Gastroesophageal sphincter (tissue), 4 donors: ENCODE measurements at regions not wholly inside any gene's neighbourhood (a gene's known extent, or its start where the extent isn't known, plus 50 kb on each side); places are given as distances from the start of the nearest gene placed in this dataset.

Experiments
- ATAC-seq: fragments of 150-250 bp; one replicate; pipeline ENCODE4 v1.9.1; 2016; ENCODE audit warnings: mild to moderate bottlenecking, moderate library complexity
- H3K27ac ChIP-seq, 4 donors: fragments of 200-600 bp; sonication (generic) in 3 of 4; 1 replicate in 3 of 4; 2 replicates in 1 of 4; pipeline ENCODE4 v1.5.1; 2016 to 2019
- H3K27me3 ChIP-seq: fragments of 200-600 bp; sonication (generic); one replicate; pipeline ENCODE4 v1.5.1; 2019
- H3K36me3 ChIP-seq, 2 donors: fragments of 200-600 bp; sonication (generic); one replicate each; pipeline ENCODE4 v1.5.1; 2019; ENCODE audit warnings: control low read depth in 1 of 2
- H3K4me1 ChIP-seq, 3 donors: fragments of 200-600 bp; sonication (generic); 1 replicate in 2 of 3; 2 replicates in 1 of 3; pipeline ENCODE4 v1.5.1; 2016 to 2019; ENCODE audit warnings: control low read depth in 2 of 3
- H3K4me3 ChIP-seq, 2 donors: fragments of 200-600 bp; sonication (generic); one replicate each; pipeline ENCODE4 v1.5.1; 2019; ENCODE audit warnings: mild to moderate bottlenecking in 1 of 2, moderate library complexity in 1 of 2
- H3K9me3 ChIP-seq, 3 donors: fragments of 200-600 bp; sonication (generic); one replicate each; pipeline ENCODE4 v1.5.1; 2017 to 2019; ENCODE audit warnings: control low read depth in 2 of 3
- EP300 ChIP-seq: sonication (generic); formaldehyde crosslinking; IDR thresholded peaks from one replicate; pipeline ENCODE4 v1.6.1; 2017; ENCODE audit warnings: antibody characterized with exemption, mild to moderate bottlenecking
- POLR2A ChIP-seq, 2 donors: fragments of 450-650 bp; IDR thresholded peaks; one replicate each; pipeline ENCODE4 v1.6.1; 2017; ENCODE audit warnings: antibody characterized with exemption in 2 of 2, mild to moderate bottlenecking in 2 of 2, moderate library complexity in 1 of 2
- POLR2AphosphoS5 ChIP-seq: sonication (generic); formaldehyde crosslinking; IDR thresholded peaks from one replicate; pipeline ENCODE4 v1.6.1; 2017; ENCODE audit warnings: antibody characterized with exemption
- WGBS, 2 donors: methylation state at CpG; one replicate each; pipeline ENCODE4 v1.1.5; 2018; ENCODE audit warnings: low coverage in 1 of 2; 5-methylcytosine and 5-hydroxymethylcytosine counted together
- TF ChIP-seq, protein P1 (sequence below), 4 experiments: fragments of 200-600 bp in 2 of 4; fragments of 450-650 bp in 2 of 4; sonication (generic) in 1 of 4; IDR thresholded peaks; one replicate each; pipeline ENCODE4 v1.5.1; 2017 to 2019; ENCODE audit warnings: antibody characterized with exemption in 4 of 4, mild to moderate bottlenecking in 2 of 4, moderate library complexity in 2 of 4

- WGBS, 2 donors, result 96 to 100% methylated on average over 1 to 4 of the region's 5 CpGs
- no peak overlapping the region for H3K4me3 ChIP-seq
- H3K36me3 ChIP-seq, result no peaks in the 10 kb centered on the region
- H3K27me3 ChIP-seq, result no peaks in the 10 kb centered on the region
- no peaks in the 10 kb centered on the region for H3K4me1 ChIP-seq
- no peak overlapping the region for H3K27ac ChIP-seq
- no peaks in the 10 kb centered on the region for H3K9me3 ChIP-seq
- no peak for TF ChIP-seq POLR2A (IDR thresholded peaks at IDR 0.05)
- no peak for TF ChIP-seq POLR2AphosphoS5
- TF ChIP-seq EP300, result no peak
- TF ChIP-seq, protein P1, sequence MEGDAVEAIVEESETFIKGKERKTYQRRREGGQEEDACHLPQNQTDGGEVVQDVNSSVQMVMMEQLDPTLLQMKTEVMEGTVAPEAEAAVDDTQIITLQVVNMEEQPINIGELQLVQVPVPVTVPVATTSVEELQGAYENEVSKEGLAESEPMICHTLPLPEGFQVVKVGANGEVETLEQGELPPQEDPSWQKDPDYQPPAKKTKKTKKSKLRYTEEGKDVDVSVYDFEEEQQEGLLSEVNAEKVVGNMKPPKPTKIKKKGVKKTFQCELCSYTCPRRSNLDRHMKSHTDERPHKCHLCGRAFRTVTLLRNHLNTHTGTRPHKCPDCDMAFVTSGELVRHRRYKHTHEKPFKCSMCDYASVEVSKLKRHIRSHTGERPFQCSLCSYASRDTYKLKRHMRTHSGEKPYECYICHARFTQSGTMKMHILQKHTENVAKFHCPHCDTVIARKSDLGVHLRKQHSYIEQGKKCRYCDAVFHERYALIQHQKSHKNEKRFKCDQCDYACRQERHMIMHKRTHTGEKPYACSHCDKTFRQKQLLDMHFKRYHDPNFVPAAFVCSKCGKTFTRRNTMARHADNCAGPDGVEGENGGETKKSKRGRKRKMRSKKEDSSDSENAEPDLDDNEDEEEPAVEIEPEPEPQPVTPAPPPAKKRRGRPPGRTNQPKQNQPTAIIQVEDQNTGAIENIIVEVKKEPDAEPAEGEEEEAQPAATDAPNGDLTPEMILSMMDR (IDR thresholded peaks at IDR 0.05), result no peak
- no peak for ATAC-seq
Measured at GRCh38 chr5:68099327-68099726, 116.2 kb upstream of the PIK3R1 start.

DNA sequence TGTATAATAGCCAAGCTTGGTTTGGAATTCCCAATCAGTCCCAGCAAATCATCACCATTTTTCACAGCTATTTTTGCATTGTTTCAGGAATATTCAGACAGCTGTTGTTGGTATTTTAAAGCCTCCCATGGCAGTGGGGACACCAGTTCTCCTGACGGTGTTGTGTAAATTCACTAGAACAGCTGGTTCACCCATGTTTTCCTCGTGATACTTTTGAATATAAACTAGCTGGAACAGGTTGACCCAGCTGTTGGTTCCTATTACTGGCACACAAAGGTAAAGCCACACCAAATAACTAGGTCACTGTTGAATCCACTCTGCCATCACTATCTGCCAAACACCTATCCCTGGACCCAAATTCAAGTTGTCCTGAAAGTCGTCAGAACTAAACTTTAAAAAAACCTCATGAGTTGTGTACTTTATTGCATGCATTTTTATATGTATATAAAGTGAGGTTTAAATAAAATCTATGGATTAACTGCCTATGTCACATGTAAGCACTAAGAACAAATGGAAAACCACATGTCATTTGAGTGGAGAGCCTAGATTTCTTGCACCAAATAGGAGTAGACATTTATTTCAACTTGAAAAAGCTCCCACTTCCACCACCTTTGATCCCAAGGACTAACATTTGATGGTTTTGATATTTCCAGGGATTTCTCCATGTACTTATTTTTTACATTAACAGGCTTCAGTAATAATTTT is 121.9 kb upstream of the PIK3R1 start:
- H3K4me1 ChIP-seq, result no peaks in the 10 kb centered on the region
- TF ChIP-seq EP300 (no peak), POLR2A (IDR thresholded peaks at IDR 0.05) (no peak), POLR2AphosphoS5 (no peak)
- TF ChIP-seq, protein P1 (IDR thresholded peaks at IDR 0.05), result no peak
- H3K4me3 ChIP-seq, result no peak overlapping the region
- 81 to 97% methylated on average over 3 of the region's 3 CpGs for WGBS, 2 donors
- no peaks in the 10 kb centered on the region for H3K27me3 ChIP-seq
- H3K36me3 ChIP-seq, result no peaks in the 10 kb centered on the region
- no peak overlapping the region for H3K27ac ChIP-seq
- peaks cover 0 to 7% (median 0%) of the 10 kb centered on the region in 3 donors for H3K9me3 ChIP-seq
- ATAC-seq, result no peak

DNA sequence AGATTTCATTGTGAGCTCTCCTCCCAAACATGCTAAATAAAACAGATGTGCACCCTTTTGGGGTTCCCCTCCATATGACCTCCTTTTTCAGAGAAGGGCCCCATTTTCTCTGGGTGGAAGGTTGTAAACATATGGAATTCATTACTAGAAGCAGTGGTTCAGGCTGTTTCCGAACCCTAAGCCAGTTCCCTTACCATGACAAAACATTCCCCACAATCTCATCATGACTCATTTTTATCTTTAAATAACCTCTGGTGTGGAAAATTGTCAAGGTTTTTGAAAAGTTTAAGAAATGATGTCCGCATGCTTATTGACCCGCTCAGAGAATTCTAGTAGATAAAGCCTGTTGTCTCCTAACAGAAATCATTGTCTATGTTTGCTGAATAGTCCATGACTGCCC is 127.3 kb upstream of the PIK3R1 start:
- no peaks in the 10 kb centered on the region for H3K27me3 ChIP-seq
- H3K36me3 ChIP-seq, result no peaks in the 10 kb centered on the region
- no peak overlapping the region for H3K4me3 ChIP-seq
- WGBS, 2 donors, result 49 to 69% methylated on average over 3 of the region's 3 CpGs
- H3K27ac ChIP-seq, result peak overlapping the region in 2 of 4 donors; percentile 3 to 55
- peaks cover 0 to 24% (median 11%) of the 10 kb centered on the region in 3 donors for H3K4me1 ChIP-seq
- peaks cover 0 to 7% (median 0%) of the 10 kb centered on the region in 3 donors for H3K9me3 ChIP-seq
- no peak for ATAC-seq
- TF ChIP-seq EP300 (no peak), POLR2AphosphoS5 (no peak), POLR2A (IDR thresholded peaks at IDR 0.05) (no peak)
- TF ChIP-seq, protein P1 (IDR thresholded peaks at IDR 0.05), result no peak

DNA sequence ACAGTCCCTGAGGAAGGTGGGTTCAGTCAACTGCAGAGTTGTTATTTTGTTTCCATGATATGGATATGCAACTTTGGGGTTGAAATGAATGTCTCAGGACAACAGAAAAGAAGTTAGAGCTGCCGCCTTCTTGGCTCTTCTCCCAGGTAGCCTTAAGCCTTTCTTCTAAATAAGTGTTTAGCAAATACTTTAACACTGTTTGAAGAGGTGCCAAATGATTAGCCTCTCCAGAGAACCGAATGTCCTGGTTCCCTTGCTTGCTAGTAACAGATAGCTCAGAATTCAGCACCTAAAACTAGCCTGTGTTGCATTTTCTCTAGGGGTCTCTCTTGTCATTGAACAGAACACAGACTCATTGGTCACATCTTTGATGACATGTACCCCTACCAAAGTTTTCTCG is 127.7 kb upstream of the PIK3R1 start:
- 38 to 54% methylated on average over 3 of the region's 3 CpGs for WGBS, 2 donors
- no peaks in the 10 kb centered on the region for H3K27me3 ChIP-seq
- peak overlapping the region in 3 of 4 donors; percentile 3 to 58 (median 55) for H3K27ac ChIP-seq
- no peak overlapping the region for H3K4me3 ChIP-seq
- peaks cover 0 to 7% (median 0%) of the 10 kb centered on the region in 3 donors for H3K9me3 ChIP-seq
- TF ChIP-seq EP300, result no peak
- TF ChIP-seq POLR2AphosphoS5, result no peak
- TF ChIP-seq, protein P1 (IDR thresholded peaks at IDR 0.05), result no peak
- TF ChIP-seq POLR2A (IDR thresholded peaks at IDR 0.05), result no peak
- H3K36me3 ChIP-seq, result no peaks in the 10 kb centered on the region
- H3K4me1 ChIP-seq, result peaks cover 0 to 24% (median 11%) of the 10 kb centered on the region in 3 donors
- ATAC-seq, result no peak

DNA sequence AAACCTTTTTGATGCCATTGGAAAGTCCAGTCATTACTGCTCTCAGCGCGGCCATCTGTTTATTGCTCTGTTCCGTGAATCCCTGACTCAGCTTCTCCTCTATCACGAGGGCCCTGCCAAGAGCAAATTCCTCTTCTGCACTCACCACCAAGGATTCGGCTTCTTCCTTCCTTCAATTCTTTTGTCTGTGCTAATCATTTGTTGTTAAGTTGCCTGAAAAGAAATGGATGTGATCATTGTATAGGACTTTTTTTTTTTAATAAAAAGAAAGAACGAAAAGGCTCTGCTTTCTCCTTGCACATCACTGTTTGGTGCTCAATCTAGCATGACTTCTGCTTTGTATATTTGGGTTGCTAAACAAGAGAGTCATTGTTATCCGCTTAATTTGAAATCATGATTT is 128.7 kb upstream of the PIK3R1 start:
- no peaks in the 10 kb centered on the region for H3K27me3 ChIP-seq
- ATAC-seq, result peak; percentile 78
- H3K9me3 ChIP-seq, result peaks cover 0 to 7% (median 0%) of the 10 kb centered on the region in 3 donors
- peak overlapping the region in 3 of 4 donors; percentile 32 to 58 (median 55) for H3K27ac ChIP-seq
- peaks cover 0 to 24% (median 11%) of the 10 kb centered on the region in 3 donors for H3K4me1 ChIP-seq
- WGBS, 2 donors, result 16 to 19% methylated on average over 6 to 7 of the region's 7 CpGs
- TF ChIP-seq, protein P1 (IDR thresholded peaks at IDR 0.05), result no peak
- TF ChIP-seq EP300, result no peak
- peak; percentile 25 for TF ChIP-seq POLR2AphosphoS5
- no peak for TF ChIP-seq POLR2A (IDR thresholded peaks at IDR 0.05)
- H3K4me3 ChIP-seq, result no peak overlapping the region
- H3K36me3 ChIP-seq, result no peaks in the 10 kb centered on the region
